NCI-H2196 treated with DMSO at 0.1 percent for 48 hours (cell line): ENCODE measurements at regions not wholly inside any gene's neighbourhood (a gene's known extent, or its start where the extent isn't known, plus 50 kb on each side); places are given as distances from the start of the nearest gene placed in this dataset.

Source experiments
- DNase-seq: peaks from one replicate; lab custom pipeline; 2025; ENCODE audit not compliant: unreplicated experiment; lab: John Stamatoyannopoulos, UW

DNA sequence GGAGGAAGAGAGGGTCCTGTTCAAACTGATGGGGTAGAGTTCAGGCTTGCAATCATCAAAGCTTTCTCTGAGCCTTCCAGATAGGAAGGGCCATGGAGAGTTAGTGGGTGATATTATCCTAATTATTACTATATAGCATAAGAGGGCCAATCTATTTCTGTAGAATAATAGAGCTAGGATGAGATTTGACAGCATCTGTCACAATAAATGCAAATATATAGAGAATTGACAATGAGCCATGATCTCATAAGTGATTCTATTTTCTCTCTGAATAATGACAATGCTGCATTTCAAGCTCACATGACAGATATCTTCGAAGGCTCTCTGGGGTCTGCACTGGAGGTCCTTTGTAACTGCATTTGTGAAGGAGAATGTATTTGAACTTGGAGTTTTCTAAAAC lies 521.9 kb upstream of the CELF4 start:
- DNase-seq = no peak

DNA sequence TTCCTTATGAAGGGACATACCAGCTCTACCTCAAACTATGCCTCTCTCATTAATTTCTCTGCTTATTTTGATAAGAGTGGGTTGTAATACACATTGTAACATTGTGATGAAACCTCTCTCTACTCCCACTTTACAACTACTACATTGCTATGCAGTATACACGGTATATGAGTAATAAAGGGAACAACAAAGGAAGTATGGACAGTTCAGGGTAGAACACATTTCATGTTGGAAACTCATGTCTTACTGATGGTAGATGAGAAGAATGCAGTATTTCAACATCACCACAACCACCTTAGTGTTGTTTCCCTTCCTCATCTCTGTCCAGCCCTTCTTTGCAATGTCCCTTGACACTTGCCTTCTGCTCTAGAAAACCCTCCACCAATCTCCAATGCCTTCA lies 515.9 kb upstream of the CELF4 start:
- no peak for DNase-seq

DNA sequence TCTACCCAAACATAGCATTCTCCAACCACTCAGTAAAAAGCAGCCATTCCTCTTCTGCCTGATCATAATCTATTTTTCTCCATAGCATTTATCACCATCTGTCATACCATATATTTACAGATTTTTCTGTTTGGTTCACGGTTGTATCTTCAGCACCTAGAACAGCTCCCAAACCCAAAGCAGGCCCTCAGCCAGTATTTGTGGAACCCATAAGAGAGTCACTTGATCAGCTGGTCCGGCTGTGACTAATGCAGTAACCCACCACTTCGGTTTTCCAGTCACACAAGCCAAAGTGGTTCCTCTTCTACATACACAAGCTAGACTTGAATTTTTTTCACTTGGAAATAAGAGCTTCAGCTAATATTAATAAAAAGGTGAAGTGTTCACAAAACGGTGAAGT lies 511.6 kb upstream of the CELF4 start:
- DNase-seq = no peak

- DNase-seq = no peak
Observed at GRCh38 chr18:38076346-38077070, 510.9 kb upstream of the CELF4 start.

GRCh38 chr18:38074298-38074876 lies 508.8 kb upstream of the CELF4 start:
- no peak for DNase-seq

GRCh38 chr18:38067821-38068220 lies 502.2 kb upstream of the CELF4 start:
- no peak for DNase-seq

DNA sequence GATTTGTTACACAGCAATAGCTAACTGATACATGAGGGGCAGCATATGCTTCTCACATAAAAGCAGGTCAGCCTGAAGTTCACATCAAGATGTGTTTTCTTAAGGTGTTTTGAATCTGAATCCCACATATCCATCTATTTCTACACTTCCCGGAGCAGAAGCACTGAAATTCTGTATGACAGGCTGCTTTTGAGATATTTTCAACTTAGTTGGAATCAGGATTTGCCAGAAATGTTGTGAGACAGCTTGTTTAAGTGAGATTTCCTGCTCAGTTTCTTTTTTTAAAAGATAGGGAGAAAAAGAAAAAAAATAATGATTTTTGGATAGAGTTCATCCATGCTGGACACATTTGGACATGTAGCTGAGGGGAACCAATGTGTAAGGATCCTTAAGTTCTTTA lies 501.5 kb upstream of the CELF4 start:
- no peak for DNase-seq

GRCh38 chr18:38052879-38053590 lies 487.4 kb upstream of the CELF4 start:
- DNase-seq = no peak

DNA sequence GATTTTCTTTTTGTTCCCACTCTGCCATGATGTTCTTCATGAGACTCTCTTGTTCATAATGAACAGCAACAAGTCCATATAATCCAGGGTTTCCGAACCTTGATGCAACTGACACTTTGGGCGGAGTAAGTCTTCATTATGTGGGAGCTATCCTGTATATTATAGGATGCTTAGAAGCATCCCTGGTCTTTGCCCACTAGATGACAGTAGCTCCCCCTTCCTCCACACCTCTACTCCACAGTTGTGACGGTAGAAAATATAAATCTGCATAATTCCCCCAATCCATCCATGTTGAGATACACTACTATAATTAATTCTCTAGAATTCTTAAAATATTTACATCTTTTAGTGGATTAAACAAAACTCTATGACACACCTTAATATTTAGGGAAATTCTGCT lies 482.2 kb upstream of the CELF4 start:
- no peak for DNase-seq

- no peak for DNase-seq
Observed at GRCh38 chr18:38046651-38047050, 481.1 kb upstream of the CELF4 start.

- DNase-seq = no peak
Observed at GRCh38 chr18:38045845-38046244, 480.2 kb upstream of the CELF4 start.

- no peak for DNase-seq
Observed at GRCh38 chr18:38042211-38042890, 476.8 kb upstream of the CELF4 start.

GRCh38 chr18:38038242-38038641 lies 472.6 kb upstream of the CELF4 start:
- DNase-seq = no peak

- DNase-seq = no peak
Observed at GRCh38 chr18:38035193-38035592, 469.6 kb upstream of the CELF4 start.

DNA sequence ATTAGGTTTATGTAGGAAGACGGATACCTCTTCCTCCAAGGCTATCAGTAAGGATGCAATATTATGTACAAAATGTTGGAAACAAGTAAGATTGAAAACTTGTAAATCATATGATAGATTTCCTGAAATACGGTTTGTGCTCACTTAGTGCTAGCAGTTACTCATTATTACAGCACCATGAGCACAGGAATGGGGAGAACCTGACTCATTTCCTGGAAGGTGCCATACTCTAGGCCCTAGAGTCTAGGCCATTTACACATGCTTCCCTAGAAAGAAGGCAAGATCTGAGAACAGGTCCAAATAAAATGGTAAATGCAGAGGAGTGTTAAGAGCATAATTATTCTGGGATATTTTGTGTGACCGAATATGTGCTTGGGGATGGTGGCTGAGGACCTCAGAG lies 467.7 kb upstream of the CELF4 start:
- no peak for DNase-seq

DNA sequence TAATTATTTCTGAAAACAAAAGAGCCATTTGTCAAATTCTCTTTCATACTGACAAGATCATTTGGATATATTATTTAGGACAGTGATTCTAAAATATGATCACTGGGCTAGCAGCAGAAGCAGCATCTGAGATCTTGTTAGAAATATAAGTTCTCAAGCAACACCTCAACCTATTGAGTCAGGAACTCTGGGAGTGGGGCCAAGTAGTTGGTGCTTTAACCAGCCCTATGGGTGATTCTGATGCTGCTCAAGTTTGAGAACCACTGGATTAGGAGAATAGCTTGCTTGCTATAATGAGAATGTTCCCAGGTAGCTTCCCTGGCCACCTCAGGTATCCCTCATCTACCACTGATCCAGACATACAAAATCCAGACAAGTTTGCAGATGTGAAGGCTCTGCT lies 466.9 kb upstream of the CELF4 start:
- no peak for DNase-seq

- no peak for DNase-seq
Observed at GRCh38 chr18:38028946-38029345, 463.3 kb upstream of the CELF4 start.

- no peak for DNase-seq
Observed at GRCh38 chr18:38025433-38026038, 459.9 kb upstream of the CELF4 start.

DNA sequence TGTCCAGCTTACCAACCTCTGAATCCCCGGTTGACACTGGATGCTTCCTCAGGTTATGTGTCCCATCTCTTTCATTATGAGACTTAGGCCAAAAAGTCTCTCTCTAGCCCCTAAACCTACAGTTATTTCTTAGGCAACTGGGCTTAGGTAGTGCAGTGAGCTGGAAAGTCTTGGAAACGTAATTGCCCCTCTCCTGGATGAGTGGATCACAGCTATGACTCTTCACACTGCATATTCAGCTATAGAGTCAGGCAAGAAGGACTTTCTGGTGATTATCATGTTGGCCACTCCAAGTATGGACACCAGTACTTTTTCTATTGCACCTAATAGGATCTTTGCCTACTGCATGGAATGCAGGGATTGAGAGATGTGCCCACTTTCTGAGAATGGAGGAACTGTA lies 458.3 kb upstream of the CELF4 start:
- no peak for DNase-seq

DNA sequence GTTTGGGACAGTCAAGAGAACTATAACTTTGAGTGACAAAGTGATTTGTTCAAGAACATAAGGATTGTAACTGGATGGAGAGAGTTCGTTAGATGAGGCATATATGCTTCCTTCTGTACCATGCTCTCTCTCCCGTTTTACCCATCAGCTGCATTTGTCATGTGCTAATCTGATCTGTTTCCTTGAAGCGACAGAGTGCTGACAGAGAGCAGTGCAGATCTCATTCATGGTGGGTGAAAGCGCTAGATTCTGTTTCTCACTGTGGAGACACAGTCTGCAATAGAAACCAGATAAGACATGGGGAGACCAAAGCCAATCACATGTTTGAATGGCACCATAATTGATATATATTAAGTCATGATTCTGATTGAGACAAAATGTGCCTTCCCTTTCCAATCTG lies 456.6 kb upstream of the CELF4 start:
- no peak for DNase-seq

DNA sequence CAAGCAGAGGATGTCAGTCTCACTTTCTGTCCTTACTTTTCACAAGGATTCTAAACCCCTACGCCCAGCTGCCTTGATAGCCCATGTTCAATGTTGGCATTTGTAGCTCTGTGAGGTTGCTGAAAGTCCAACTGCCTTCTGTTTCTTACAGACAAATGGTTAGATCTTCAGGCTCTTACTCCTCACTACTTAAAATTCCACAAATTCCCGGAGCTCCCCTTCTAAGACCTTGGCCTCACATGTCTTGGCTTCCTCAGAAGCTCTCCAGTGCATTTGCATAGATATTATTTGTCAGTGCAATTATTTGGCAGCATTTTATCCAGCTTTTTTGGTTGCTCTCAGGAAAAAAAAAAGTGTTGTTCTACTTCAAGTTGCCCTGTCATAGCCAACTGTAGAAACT lies 453.7 kb upstream of the CELF4 start:
- no peak for DNase-seq
